ENCODE measurements at regions not wholly inside any gene's neighbourhood (a gene's known extent, or its start where the extent isn't known, plus 50 kb on each side); places are given as distances from the start of the nearest gene placed in this dataset.
"Not testable (repeated sequence)": the region's sequence is repeated elsewhere in the genome, so short reads cannot be mapped to it uniquely, and the experiment has no call there.

- no peak overlapping the region for H3K27ac ChIP-seq
- H3K9me3 ChIP-seq, result no peaks in the 10 kb centered on the region
- no peak for DNase-seq
- no peak overlapping the region for H3K4me3 ChIP-seq
- H3K36me3 ChIP-seq, result no peaks in the 10 kb centered on the region
- no peaks in the 10 kb centered on the region for H3K4me1 ChIP-seq
- TF ChIP-seq CTCF (IDR thresholded peaks at IDR 0.05), result no peak
- TF ChIP-seq POLR2A (IDR thresholded peaks at IDR 0.05), result no peak
- no peaks in the 10 kb centered on the region for H3K27me3 ChIP-seq
These were observed 368.1 kb downstream of the KCNN2 start for GRCh38 chr5:114729986-114730385.

GRCh38 chr5:114727358-114727757 lies 365.5 kb downstream of the KCNN2 start:
- no peak overlapping the region for H3K27ac ChIP-seq
- no peaks in the 10 kb centered on the region for H3K9me3 ChIP-seq
- H3K36me3 ChIP-seq, result no peaks in the 10 kb centered on the region
- TF ChIP-seq CTCF (IDR thresholded peaks at IDR 0.05), result no peak
- no peak for TF ChIP-seq POLR2A (IDR thresholded peaks at IDR 0.05)
- H3K27me3 ChIP-seq, result no peaks in the 10 kb centered on the region
- H3K4me3 ChIP-seq, result no peak overlapping the region
- no peak for DNase-seq
- no peaks in the 10 kb centered on the region for H3K4me1 ChIP-seq

- TF ChIP-seq POLR2A (IDR thresholded peaks at IDR 0.05), result no peak
- no peak for TF ChIP-seq CTCF (IDR thresholded peaks at IDR 0.05)
- no peaks in the 10 kb centered on the region for H3K9me3 ChIP-seq
- no peaks in the 10 kb centered on the region for H3K36me3 ChIP-seq
- H3K4me3 ChIP-seq, result no peak overlapping the region
- no peak overlapping the region for H3K27ac ChIP-seq
- no peaks in the 10 kb centered on the region for H3K4me1 ChIP-seq
- no peaks in the 10 kb centered on the region for H3K27me3 ChIP-seq
- DNase-seq, result no peak
These were observed 364.3 kb downstream of the KCNN2 start for GRCh38 chr5:114726131-114726530.

GRCh38 chr5:114719268-114719667 lies 357.4 kb downstream of the KCNN2 start:
- Histone ChIP-seq H3K9me3 (no peaks in the 10 kb centered on the region), H3K27me3 (no peaks in the 10 kb centered on the region), H3K36me3 (no peaks in the 10 kb centered on the region), H3K4me3 (no peak overlapping the region), H3K4me1 (no peaks in the 10 kb centered on the region), H3K27ac (no peak overlapping the region)
- no peak for TF ChIP-seq CTCF (IDR thresholded peaks at IDR 0.05)
- no peak for TF ChIP-seq POLR2A (IDR thresholded peaks at IDR 0.05)
- no peak for DNase-seq

- TF ChIP-seq CTCF (IDR thresholded peaks at IDR 0.05) (no peak), POLR2A (IDR thresholded peaks at IDR 0.05) (no peak)
- Histone ChIP-seq H3K27ac (no peak overlapping the region), H3K9me3 (no peaks in the 10 kb centered on the region), H3K27me3 (no peaks in the 10 kb centered on the region), H3K4me3 (no peak overlapping the region), H3K36me3 (no peaks in the 10 kb centered on the region), H3K4me1 (no peaks in the 10 kb centered on the region)
- no peak for DNase-seq
These were observed 355.1 kb downstream of the KCNN2 start for GRCh38 chr5:114716955-114717354.

- not testable (repeated sequence) for H3K4me3 ChIP-seq, H3K4me1 ChIP-seq, H3K36me3 ChIP-seq, H3K27me3 ChIP-seq, DNase-seq, H3K27ac ChIP-seq, H3K9me3 ChIP-seq
These were observed 342.5 kb downstream of the KCNN2 start for GRCh38 chr5:114704225-114704893.
